H1 (cell line): ENCODE measurements at regions not wholly inside any gene's neighbourhood (a gene's known extent, or its start where the extent isn't known, plus 50 kb on each side); places are given as distances from the start of the nearest gene placed in this dataset.

Experiments used
- ASH2L ChIP-seq: fragments of 200-600, 300-600 bp; sonication (generic); IDR thresholded peaks from one replicate; pipeline ENCODE4 v1.7.1; 2017; ENCODE audit warnings: low read length
- BRCA1 ChIP-seq: IDR thresholded peaks from 2 replicates; pipeline ENCODE4 v1.6.1; 2012; ENCODE audit warnings: low read depth, low read length, improper control_type of control experiment
- CBX5 ChIP-seq: fragments of 300-800, 300-1000 bp; sonication (generic); IDR thresholded peaks from 2 replicates; pipeline ENCODE4 v1.7.1; 2016; ENCODE audit warnings: antibody characterized with exemption, low read length, low read depth
- CHD7 ChIP-seq: fragments of 300-600 bp; sonication (generic); IDR thresholded peaks from 2 replicates; pipeline ENCODE4 v1.7.1; 2012; ENCODE audit warnings: low read length, moderate library complexity, mild to moderate bottlenecking, inconsistent platforms; ENCODE audit not compliant: insufficient replicate concordance
- EGR1 ChIP-seq: IDR thresholded peaks from 2 replicates; pipeline ENCODE4 v1.6.1; 2011; ENCODE audit warnings: low read depth, low read length, borderline replicate concordance
- POLR2A ChIP-seq, 2 experiments: IDR thresholded peaks; 1 replicate in 1 of 2; 2 replicates in 1 of 2; pipeline ENCODE4 v1.6.1; 2011; ENCODE audit warnings: low read depth in 2 of 2, low read length in 2 of 2, mild to moderate bottlenecking in 2 of 2; ENCODE audit errors: control extremely low read depth in 1 of 2
- POU5F1 ChIP-seq: IDR thresholded peaks from 2 replicates; pipeline ENCODE4 v1.6.1; 2011; ENCODE audit warnings: low read depth, mild to moderate bottlenecking, low read length, moderate library complexity
- RFX5 ChIP-seq: IDR thresholded peaks from 2 replicates; pipeline ENCODE4 v1.6.1; 2011; ENCODE audit warnings: low read depth, low read length, improper control_type of control experiment, borderline replicate concordance
- SRF ChIP-seq: IDR thresholded peaks from 2 replicates; pipeline ENCODE4 v1.6.1; 2011; ENCODE audit warnings: mild to moderate bottlenecking, low read depth, low read length, moderate library complexity

GRCh38 chr5:26205121-26205520 is 833.3 kb downstream of the CDH9 start (continued):
- TF ChIP-seq CHD7 (no peak), BRCA1 (no peak), SRF (no peak), CBX5 (no peak), ASH2L (no peak), EGR1 (no peak), POLR2A (IDR thresholded peaks at IDR 0.05; ENCODE audit: control extremely low read depth in 1 of 2, low read depth in 2 of 2, low read length in 2 of 2) (no peak), POU5F1 (no peak), RFX5 (no peak)
